ENCODE measurements at regions not wholly inside any gene's neighbourhood (a gene's known extent, or its start where the extent isn't known, plus 50 kb on each side); places are given as distances from the start of the nearest gene placed in this dataset.

GRCh38 chr20:10758446-10758845 is 84.6 kb upstream of the JAG1 start:
- TF ChIP-seq POLR2A (IDR thresholded peaks at IDR 0.05; ENCODE audit: low read depth, low read length) (no peak), POLR2AphosphoS5 (IDR thresholded peaks at IDR 0.05; ENCODE audit: low read depth, low read length) (no peak), TAF1 (IDR thresholded peaks at IDR 0.05; ENCODE audit: low read depth, low read length) (no peak)
